AG04449 (cell line): ENCODE measurements at regions not wholly inside any gene's neighbourhood (a gene's known extent, or its start where the extent isn't known, plus 50 kb on each side); places are given as distances from the start of the nearest gene placed in this dataset.

Experiments used
- CTCF ChIA-PET: fragments of 350-600 bp; formaldehyde crosslinking; extraction: SDS; loops from one replicate; lab custom pipeline; 2021; ENCODE audit warnings: antibody characterized with exemption; lab: Yijun Ruan, JAX
- POLR2A ChIA-PET: fragments of 400-600, 350-600 bp; formaldehyde crosslinking; extraction: SDS; loops from one replicate; lab custom pipeline; 2020; ENCODE audit warnings: antibody characterized with exemption, inconsistent platforms; lab: Yijun Ruan, JAX
- DNase-seq: peaks from one replicate; pipeline ENCODE4 v3.0.0-alpha.2; 2010; ENCODE audit warnings: low read depth, low spot score
- H3K4me3 ChIP-seq: 2 replicates; pipeline ENCODE4 v1.5.1; 2011; ENCODE audit warnings: low read depth, mild to moderate bottlenecking, control low read depth, low read length
- TF ChIP-seq, protein P1 (sequence below): IDR thresholded peaks from one replicate; pipeline ENCODE4 v1.5.1; 2011; ENCODE audit warnings: mild to moderate bottlenecking, moderate library complexity, low read length, control low read depth, inconsistent platforms; ENCODE audit not compliant: insufficient read depth; ENCODE audit errors: missing control alignments

DNA sequence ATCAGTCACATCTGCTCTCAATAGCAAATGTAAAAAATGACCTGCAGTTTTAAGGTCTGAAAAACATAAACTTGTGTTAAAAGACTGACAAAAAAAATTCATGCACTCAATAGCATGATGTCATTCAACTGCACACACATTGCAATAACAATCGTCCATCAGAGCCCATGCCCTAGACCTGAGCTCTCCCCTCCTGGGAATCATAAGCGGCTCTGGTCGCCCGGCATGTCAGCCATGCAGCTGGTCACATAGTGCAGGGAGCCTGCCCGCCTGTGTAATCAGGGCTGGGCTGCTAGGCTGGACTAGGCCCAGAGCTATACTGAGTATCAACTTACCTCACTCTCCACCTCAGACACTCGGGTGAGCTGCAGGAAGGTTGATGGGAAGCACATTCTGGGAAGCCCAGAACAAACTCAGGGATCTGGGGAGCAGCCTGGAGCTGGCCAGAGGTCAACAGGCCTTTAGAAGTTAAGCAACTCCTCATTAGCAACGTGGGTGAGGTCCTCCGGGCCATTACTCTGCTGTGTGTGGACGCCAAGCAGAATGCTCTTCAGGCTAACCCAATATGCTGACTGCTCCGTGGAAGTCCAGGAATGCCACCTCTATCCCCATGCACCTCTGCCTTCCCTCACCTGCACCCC, 165.5 kb downstream of the TTC32 start:
- TF ChIP-seq, protein P1, sequence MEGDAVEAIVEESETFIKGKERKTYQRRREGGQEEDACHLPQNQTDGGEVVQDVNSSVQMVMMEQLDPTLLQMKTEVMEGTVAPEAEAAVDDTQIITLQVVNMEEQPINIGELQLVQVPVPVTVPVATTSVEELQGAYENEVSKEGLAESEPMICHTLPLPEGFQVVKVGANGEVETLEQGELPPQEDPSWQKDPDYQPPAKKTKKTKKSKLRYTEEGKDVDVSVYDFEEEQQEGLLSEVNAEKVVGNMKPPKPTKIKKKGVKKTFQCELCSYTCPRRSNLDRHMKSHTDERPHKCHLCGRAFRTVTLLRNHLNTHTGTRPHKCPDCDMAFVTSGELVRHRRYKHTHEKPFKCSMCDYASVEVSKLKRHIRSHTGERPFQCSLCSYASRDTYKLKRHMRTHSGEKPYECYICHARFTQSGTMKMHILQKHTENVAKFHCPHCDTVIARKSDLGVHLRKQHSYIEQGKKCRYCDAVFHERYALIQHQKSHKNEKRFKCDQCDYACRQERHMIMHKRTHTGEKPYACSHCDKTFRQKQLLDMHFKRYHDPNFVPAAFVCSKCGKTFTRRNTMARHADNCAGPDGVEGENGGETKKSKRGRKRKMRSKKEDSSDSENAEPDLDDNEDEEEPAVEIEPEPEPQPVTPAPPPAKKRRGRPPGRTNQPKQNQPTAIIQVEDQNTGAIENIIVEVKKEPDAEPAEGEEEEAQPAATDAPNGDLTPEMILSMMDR, result no peak
- no peak for DNase-seq
- CTCF ChIA-PET, result interaction anchor here (0.6 to 1.1 kb wide), 3 partner anchors 11 to 19 kb away, joined by 3 read pairs; no protein-coding TSS in a partner anchor
- no peak overlapping the region for H3K4me3 ChIP-seq
- POLR2A ChIA-PET, result no interaction called here

DNA sequence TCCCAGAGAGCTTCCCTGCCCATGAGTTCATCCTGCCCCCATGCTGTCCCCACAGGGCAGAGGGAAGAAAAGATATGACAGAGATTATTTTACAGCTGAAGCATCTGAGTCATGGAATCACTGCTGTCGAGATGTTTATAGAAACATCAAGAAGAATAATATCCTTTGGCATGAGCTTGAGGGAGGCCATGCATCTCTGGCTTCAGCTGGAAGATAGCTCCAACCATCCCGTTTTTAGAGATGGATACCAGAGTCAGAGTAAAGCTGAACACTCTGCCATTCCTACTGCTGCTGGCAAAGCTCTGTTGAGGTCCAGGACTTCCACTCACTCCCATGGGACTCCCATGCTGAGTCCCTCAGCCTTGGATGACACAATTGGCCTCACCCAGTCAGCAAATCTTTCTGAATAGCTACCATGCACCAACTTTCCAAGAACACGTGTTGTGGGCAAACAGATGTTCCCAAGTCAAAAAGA, 167.8 kb downstream of the TTC32 start:
- POLR2A ChIA-PET, result interaction anchor here (0.7 kb wide), 2 partner anchors 38 to 376 kb away, joined by 3 to 4 read pairs; partner anchors contain the start of gene OSR1
- TF ChIP-seq, protein P1, result no peak
- no peak for DNase-seq
- H3K4me3 ChIP-seq, result no peak overlapping the region
- CTCF ChIA-PET, result interaction anchor here (1.0 to 1.1 kb wide), 4 partner anchors 13 to 364 kb away, joined by 3 to 6 read pairs (median 4); no protein-coding TSS in a partner anchor

DNA sequence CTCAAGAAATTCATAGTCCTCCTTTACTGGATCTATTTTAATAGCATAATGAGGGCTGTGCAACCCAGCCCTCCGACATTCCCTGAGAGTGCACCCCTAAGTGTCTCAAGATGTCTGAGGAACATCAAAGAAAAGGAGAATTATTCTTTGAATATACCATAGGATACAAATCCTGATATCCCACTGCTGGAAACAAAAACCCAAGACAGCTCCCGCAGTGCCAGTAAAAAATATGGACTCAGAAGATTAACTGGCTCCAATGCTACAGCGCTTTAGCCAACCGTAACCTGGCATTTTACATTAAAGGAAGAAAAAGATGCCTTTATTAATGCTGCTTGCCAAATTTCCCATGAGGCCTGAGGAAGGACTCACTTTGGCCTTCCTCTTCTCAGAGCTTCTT, 168.4 kb downstream of the TTC32 start:
- no peak overlapping the region for H3K4me3 ChIP-seq
- CTCF ChIA-PET, result interaction anchor here (1.0 kb wide), 1 partner anchor 129 kb away, joined by 3 read pairs; no protein-coding TSS in a partner anchor
- TF ChIP-seq, protein P1, result no peak
- POLR2A ChIA-PET, result interaction anchor here (0.7 kb wide), 1 partner anchor 37 kb away, joined by 3 read pairs; no protein-coding TSS in a partner anchor
- DNase-seq, result no peak

DNA sequence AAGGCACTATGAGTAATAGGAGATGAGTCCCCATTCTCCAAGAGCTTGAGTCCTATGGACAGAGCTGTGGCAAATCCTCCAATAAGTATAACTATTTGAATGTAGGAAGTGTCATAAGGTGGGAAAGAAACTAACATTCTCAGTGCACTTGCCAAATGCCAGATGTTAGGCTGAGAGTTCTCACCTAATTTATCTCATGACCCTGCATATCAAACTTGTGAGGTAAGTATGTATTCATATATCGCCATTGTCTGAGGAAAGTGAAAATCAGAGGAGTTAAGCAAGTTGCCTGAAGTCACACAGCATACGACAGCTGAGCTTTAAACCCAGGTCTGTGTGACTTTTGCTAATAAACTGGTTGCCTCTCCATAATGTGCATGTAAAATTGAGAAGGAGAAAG, 169.5 kb downstream of the TTC32 start:
- CTCF ChIA-PET, result no interaction called here
- TF ChIP-seq, protein P1, result no peak

DNA sequence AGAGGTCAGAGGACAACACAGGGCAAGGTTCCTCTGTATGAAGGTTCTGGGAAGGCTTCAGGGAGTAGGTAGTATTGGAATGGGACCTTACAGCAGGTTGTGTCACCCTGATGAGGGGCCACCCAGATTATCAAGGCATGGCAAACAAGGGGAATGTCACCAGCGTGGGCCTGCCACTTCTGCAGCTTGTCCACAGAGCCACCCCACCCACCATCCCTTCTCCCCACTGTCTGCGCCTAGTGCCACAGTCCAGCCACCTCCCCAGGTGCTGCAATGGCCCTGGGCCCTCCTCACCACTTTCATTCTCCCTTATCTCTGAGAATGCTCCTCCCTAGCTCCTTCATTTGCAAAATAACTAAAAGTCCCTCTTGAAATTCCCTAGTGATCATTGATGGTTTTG, 170.3 kb downstream of the TTC32 start:
- TF ChIP-seq, protein P1, result no peak
- CTCF ChIA-PET, result interaction anchor here (0.7 to 1.4 kb wide), 2 partner anchors 22 to 362 kb away, joined by 3 read pairs; no protein-coding TSS in a partner anchor
- no peak for DNase-seq
- H3K4me3 ChIP-seq, result no peak overlapping the region
- POLR2A ChIA-PET, result no interaction called here

More for the DNA sequence above, 169.5 kb downstream of the TTC32 start:
- no peak for DNase-seq
- H3K4me3 ChIP-seq, result no peak overlapping the region
- POLR2A ChIA-PET, result no interaction called here

DNA sequence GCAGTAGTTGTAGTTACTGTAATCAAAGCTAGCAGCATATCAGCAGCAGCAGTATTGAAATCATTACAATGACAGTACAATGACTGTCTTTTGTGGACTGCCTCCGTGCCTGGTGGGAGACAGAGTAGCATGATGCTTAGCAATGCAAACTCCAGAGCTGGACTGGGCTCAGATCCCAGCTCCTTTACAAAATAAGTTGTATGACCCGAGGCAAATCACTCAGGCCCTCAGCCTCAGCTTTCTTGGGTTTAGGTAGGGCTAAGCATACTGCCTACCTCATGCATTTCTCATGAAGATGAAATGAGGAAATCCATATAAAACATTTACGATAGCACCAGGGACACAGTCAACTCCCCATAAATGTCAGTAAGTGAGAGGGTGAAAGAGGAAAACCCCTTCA, 170.7 kb downstream of the TTC32 start:
- TF ChIP-seq, protein P1, result no peak
- no peak for DNase-seq
- no peak overlapping the region for H3K4me3 ChIP-seq
- CTCF ChIA-PET, result interaction anchor here (0.7 to 1.4 kb wide), 3 partner anchors 16 to 361 kb away, joined by 3 read pairs; no protein-coding TSS in a partner anchor
- POLR2A ChIA-PET, result interaction anchor here (0.6 kb wide), 1 partner anchor 156 kb away, joined by 3 read pairs; no protein-coding TSS in a partner anchor
